ENCODE measurements at regions not wholly inside any gene's neighbourhood (a gene's known extent, or its start where the extent isn't known, plus 50 kb on each side); places are given as distances from the start of the nearest gene placed in this dataset.

- in situ Hi-C loops (cut with MboI; ENCODE audit: low sequenced_read_pairs, unreplicated experiment), result no loop called here
- no peak for DNase-seq (ENCODE audit: low spot score)
- no peak for TF ChIP-seq CTCF (IDR thresholded peaks at IDR 0.05; ENCODE audit: borderline replicate concordance, control extremely low read depth, extremely low read depth, insufficient read depth, missing control alignments)
These were observed 65.0 kb upstream of the HMGXB4 start for GRCh38 chr22:35192129-35192918.

DNA sequence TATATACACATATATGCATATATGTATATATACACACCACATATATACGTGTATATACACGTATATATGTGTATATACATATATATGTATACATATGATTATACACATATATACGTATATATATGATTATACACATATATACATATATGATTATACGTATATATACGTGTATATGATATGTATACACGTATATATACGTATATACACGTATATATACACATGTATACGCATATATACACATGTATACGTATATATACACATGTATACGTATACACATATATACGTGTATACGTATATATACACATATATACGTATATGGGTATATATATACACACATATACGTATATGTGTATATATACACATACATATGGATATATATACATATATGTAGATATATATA, 62.1 kb upstream of the HMGXB4 start:
- DNase-seq (ENCODE audit: low spot score), result no peak
- no peak for TF ChIP-seq CTCF (IDR thresholded peaks at IDR 0.05; ENCODE audit: borderline replicate concordance, control extremely low read depth, extremely low read depth, insufficient read depth, missing control alignments)
- in situ Hi-C loops (cut with MboI; ENCODE audit: low sequenced_read_pairs, unreplicated experiment), result no loop called here

GRCh38 chr22:35195821-35196220, 61.5 kb upstream of the HMGXB4 start:
- no peak for TF ChIP-seq CTCF (IDR thresholded peaks at IDR 0.05; ENCODE audit: borderline replicate concordance, control extremely low read depth, extremely low read depth, insufficient read depth, missing control alignments)
- DNase-seq (ENCODE audit: low spot score), result no peak
- in situ Hi-C loops (cut with MboI; ENCODE audit: low sequenced_read_pairs, unreplicated experiment), result no loop called here

DNA sequence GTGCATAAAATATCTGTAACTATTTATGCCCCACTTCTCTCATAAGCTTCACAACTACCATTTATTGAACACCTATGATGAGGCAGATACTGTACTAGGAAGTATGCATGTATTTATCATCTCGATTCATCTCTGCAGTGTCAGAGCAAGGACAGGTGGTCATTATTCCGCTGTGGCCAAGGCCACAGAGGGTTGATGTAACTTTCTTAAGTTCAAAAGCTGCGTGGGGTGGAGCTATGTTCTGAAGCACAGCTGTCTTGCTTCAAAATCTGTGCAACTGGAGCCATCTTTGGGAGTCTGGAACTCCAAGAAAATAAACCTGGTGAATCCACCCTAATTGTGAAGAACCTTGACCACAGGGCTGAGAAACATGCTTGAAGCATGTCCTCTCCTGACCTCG, 60.2 kb upstream of the HMGXB4 start:
- no peak for TF ChIP-seq CTCF (IDR thresholded peaks at IDR 0.05; ENCODE audit: borderline replicate concordance, control extremely low read depth, extremely low read depth, insufficient read depth, missing control alignments)
- no peak for DNase-seq (ENCODE audit: low spot score)
- in situ Hi-C loops (cut with MboI; ENCODE audit: low sequenced_read_pairs, unreplicated experiment), result no loop called here

DNA sequence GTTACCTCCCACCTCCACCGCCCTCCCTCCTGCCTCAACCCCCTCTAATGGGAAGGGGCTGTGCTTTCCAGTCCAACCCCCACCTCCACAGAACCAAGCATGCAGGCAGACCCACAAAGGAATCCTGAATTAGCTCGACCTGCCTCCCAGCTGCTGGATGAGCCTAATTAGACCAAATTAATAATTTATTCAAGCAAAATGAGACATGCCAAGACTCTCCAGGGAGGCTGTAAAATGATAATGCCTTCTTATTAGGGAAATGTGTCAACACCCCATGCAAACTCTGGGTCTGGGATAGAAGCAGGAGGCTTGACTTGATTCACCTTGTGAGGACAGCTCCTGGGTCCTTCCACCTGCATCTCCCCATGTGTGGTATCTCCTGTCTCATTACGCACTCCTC, 59.4 kb upstream of the HMGXB4 start:
- DNase-seq (ENCODE audit: low spot score), result no peak
- in situ Hi-C loops (cut with MboI; ENCODE audit: low sequenced_read_pairs, unreplicated experiment), result no loop called here
- no peak for TF ChIP-seq CTCF (IDR thresholded peaks at IDR 0.05; ENCODE audit: borderline replicate concordance, control extremely low read depth, extremely low read depth, insufficient read depth, missing control alignments)

- TF ChIP-seq CTCF (IDR thresholded peaks at IDR 0.05; ENCODE audit: borderline replicate concordance, control extremely low read depth, extremely low read depth, insufficient read depth, missing control alignments), result no peak
- in situ Hi-C loops (cut with MboI; ENCODE audit: low sequenced_read_pairs, unreplicated experiment), result no loop called here
- no peak for DNase-seq (ENCODE audit: low spot score)
These were observed 58.6 kb upstream of the HMGXB4 start for GRCh38 chr22:35198738-35199137.

Measured in GM13976 (cell line).